H9 (cell line): ENCODE measurements at regions not wholly inside any gene's neighbourhood (a gene's known extent, or its start where the extent isn't known, plus 50 kb on each side); places are given as distances from the start of the nearest gene placed in this dataset.

Source experiments
- DNase-seq: peaks from one replicate; pipeline ENCODE4 v3.0.0-alpha.2; 2017
- H2AFZ ChIP-seq: one replicate; pipeline ENCODE4 v1.6.1; 2013; ENCODE audit warnings: mild to moderate bottlenecking, low read length, control low read depth, moderate library complexity
- H2AK5ac ChIP-seq: 2 replicates; pipeline ENCODE4 v1.6.1; 2013; ENCODE audit warnings: low read length, control low read depth, mixed read lengths; ENCODE audit not compliant: insufficient read length
- H2BK120ac ChIP-seq: one replicate; pipeline ENCODE4 v1.6.1; 2013; ENCODE audit warnings: low read depth, mild to moderate bottlenecking, low read length, control low read depth, inconsistent platforms; ENCODE audit not compliant: poor library complexity, severe bottlenecking
- H2BK12ac ChIP-seq: 2 replicates; pipeline ENCODE4 v1.6.1; 2013; ENCODE audit warnings: low read length, control low read depth, mixed read lengths, low read depth; ENCODE audit not compliant: insufficient read length
- H2BK15ac ChIP-seq: 2 replicates; pipeline ENCODE4 v1.6.1; 2013; ENCODE audit warnings: low read depth, low read length, control low read depth
- H2BK20ac ChIP-seq: one replicate; pipeline ENCODE4 v1.6.1; 2013; ENCODE audit warnings: low read depth, mild to moderate bottlenecking, low read length, control low read depth, inconsistent platforms; ENCODE audit not compliant: poor library complexity, severe bottlenecking
- H2BK5ac ChIP-seq: 2 replicates; pipeline ENCODE4 v1.6.1; 2013; ENCODE audit warnings: low read length, control low read depth, mixed read lengths; ENCODE audit not compliant: insufficient read length
- H3K14ac ChIP-seq: 2 replicates; pipeline ENCODE4 v1.6.1; 2013; ENCODE audit warnings: low read length, control low read depth; ENCODE audit not compliant: insufficient read depth
- H3K18ac ChIP-seq: 2 replicates; pipeline ENCODE4 v1.6.1; 2013; ENCODE audit warnings: low read depth, mild to moderate bottlenecking, mixed read lengths, low read length, control low read depth; ENCODE audit not compliant: insufficient read length
- H3K23ac ChIP-seq: 2 replicates; pipeline ENCODE4 v1.6.1; 2013; ENCODE audit warnings: low read length, control low read depth, mixed read lengths, low read depth; ENCODE audit not compliant: insufficient read length
- H3K23me2 ChIP-seq: 2 replicates; pipeline ENCODE4 v1.6.1; 2013; ENCODE audit warnings: low read depth, mild to moderate bottlenecking, mixed read lengths, low read length, control low read depth; ENCODE audit not compliant: insufficient read length, poor library complexity, severe bottlenecking
- H3K27ac ChIP-seq: 2 replicates; pipeline ENCODE4 v1.5.1; 2013; ENCODE audit warnings: low read length, control low read depth, mixed read lengths, low read depth; ENCODE audit not compliant: insufficient read length
- H3K27me3 ChIP-seq: 2 replicates; pipeline ENCODE4 v1.6.1; 2013; ENCODE audit warnings: low read length, control low read depth, inconsistent platforms; ENCODE audit not compliant: insufficient read depth
- H3K4ac ChIP-seq: 2 replicates; pipeline ENCODE4 v1.6.1; 2013; ENCODE audit warnings: low read depth, mild to moderate bottlenecking, control low read depth, inconsistent platforms, low read length, moderate library complexity
- H3K4me1 ChIP-seq: 2 replicates; pipeline ENCODE4 v1.6.1; 2013; ENCODE audit warnings: low read length, control low read depth, inconsistent platforms; ENCODE audit not compliant: insufficient read depth
- H3K4me2 ChIP-seq: 2 replicates; pipeline ENCODE4 v1.6.1; 2013; ENCODE audit warnings: low read length, control low read depth, mixed read lengths; ENCODE audit not compliant: insufficient read length, insufficient read depth
- H3K56ac ChIP-seq: 2 replicates; pipeline ENCODE4 v1.6.1; 2013; ENCODE audit warnings: low read depth, mild to moderate bottlenecking, mixed read lengths, low read length, control low read depth; ENCODE audit not compliant: insufficient read length
- H3K79me1 ChIP-seq: 2 replicates; pipeline ENCODE4 v1.6.1; 2013; ENCODE audit warnings: low read depth, mild to moderate bottlenecking, moderate library complexity, low read length, control low read depth, inconsistent platforms; ENCODE audit not compliant: insufficient read depth, poor library complexity, severe bottlenecking
- H3K79me2 ChIP-seq: 2 replicates; pipeline ENCODE4 v1.6.1; 2013; ENCODE audit warnings: low read length, control low read depth, inconsistent platforms; ENCODE audit not compliant: insufficient read depth
- H3K9ac ChIP-seq: 2 replicates; pipeline ENCODE4 v1.6.1; 2013; ENCODE audit warnings: low read length, control low read depth, mixed read lengths; ENCODE audit not compliant: insufficient read length; ENCODE audit errors: extremely low read depth
- H3K9me3 ChIP-seq: one replicate; pipeline ENCODE4 v1.6.1; 2013; ENCODE audit warnings: low read depth, low read length, inconsistent platforms; ENCODE audit not compliant: control insufficient read depth
- H3T11ph ChIP-seq: one replicate; pipeline ENCODE4 v1.6.1; 2013; ENCODE audit warnings: mild to moderate bottlenecking, low read length, control low read depth, inconsistent platforms
- H4K20me1 ChIP-seq: one replicate; pipeline ENCODE4 v1.6.1; 2013; ENCODE audit not compliant: control insufficient read depth, insufficient read length, insufficient read depth
- H4K5ac ChIP-seq: 2 replicates; pipeline ENCODE4 v1.6.1; 2013; ENCODE audit warnings: low read depth, mild to moderate bottlenecking, mixed read lengths, low read length, control low read depth; ENCODE audit not compliant: insufficient read length
- H4K8ac ChIP-seq: replicated peaks from 2 replicates; pipeline ENCODE4 v1.6.1; 2013; ENCODE audit warnings: low read length, control low read depth, mixed read lengths, low read depth; ENCODE audit not compliant: insufficient read length
- H4K91ac ChIP-seq: 2 replicates; pipeline ENCODE4 v1.6.1; 2013; ENCODE audit warnings: low read depth, mild to moderate bottlenecking, moderate library complexity, mixed read lengths, low read length, control low read depth; ENCODE audit not compliant: insufficient read length
- H3K27ac Mint-ChIP-seq, 3 experiments: 2 replicates in 2 of 3; 3 replicates in 1 of 3; pipeline ENCODE4 v1.8.0; 2020 to 2021; ENCODE audit warnings: mixed read lengths in 3 of 3, mild to moderate bottlenecking in 1 of 3, moderate library complexity in 1 of 3
- H3K27me3 Mint-ChIP-seq: 2 replicates; pipeline ENCODE4 v1.8.0; 2021; ENCODE audit warnings: low read depth, mild to moderate bottlenecking, moderate library complexity, mixed read lengths
- H3K36me3 Mint-ChIP-seq, 3 experiments: 2 replicates in 2 of 3; 3 replicates in 1 of 3; pipeline ENCODE4 v1.8.0; 2020 to 2021; ENCODE audit warnings: low read depth in 3 of 3, mixed read lengths in 3 of 3; ENCODE audit not compliant: insufficient read depth in 1 of 3
- H3K4me1 Mint-ChIP-seq, 2 experiments: 2 replicates each; pipeline ENCODE4 v1.8.0; 2020; ENCODE audit warnings: mixed read lengths in 2 of 2
- H3K4me3 Mint-ChIP-seq, 2 experiments: 2 replicates in 1 of 2; 3 replicates in 1 of 2; pipeline ENCODE4 v1.8.0; 2020 to 2021; ENCODE audit warnings: mild to moderate bottlenecking in 2 of 2, mixed read lengths in 2 of 2, moderate library complexity in 1 of 2
- H3K9me3 Mint-ChIP-seq, 2 experiments: 2 replicates in 1 of 2; 3 replicates in 1 of 2; pipeline ENCODE4 v1.8.0; 2020; ENCODE audit warnings: mild to moderate bottlenecking in 2 of 2, mixed read lengths in 2 of 2, moderate library complexity in 1 of 2
- CTCF ChIP-seq: fragments of 200-600 bp; sonication (generic); conservative IDR thresholded peaks from 3 replicates; pipeline ENCODE4 v1.8.0; 2021; ENCODE audit warnings: antibody characterized with exemption, mild to moderate bottlenecking
- WGBS: extraction: QIAGEN DNeasy Blood & Tissue Kit; methylation state at CpG from one replicate; pipeline ENCODE4 v1.1.7; 2013; ENCODE audit warnings: missing lambda C conversion rate, low lambda C conversion rate, mixed read lengths; ENCODE audit not compliant: insufficient read length; ENCODE audit errors: extremely low coverage; 5-methylcytosine and 5-hydroxymethylcytosine counted together

GRCh38 chr5:165135565-165135964 lies 1630.1 kb downstream of the MAT2B start:
- no peak for TF ChIP-seq CTCF
- Histone ChIP-seq H3T11ph (no peak overlapping the region), H2BK12ac (no peak overlapping the region), H3K4ac (no peak overlapping the region), H3K79me1 (no peaks in the 10 kb centered on the region), H3K9me3 (no peaks in the 10 kb centered on the region), H3K4me2 (no peak overlapping the region), H3K27me3 (no peaks in the 10 kb centered on the region), H2BK120ac (no peak overlapping the region), H3K56ac (no peak overlapping the region), H3K14ac (no peak overlapping the region), H4K8ac (no peak overlapping the region), H2AK5ac (no peak overlapping the region), H2BK20ac (no peak overlapping the region), H3K27ac (no peak overlapping the region), H4K5ac (no peak overlapping the region), H3K23me2 (no peaks in the 10 kb centered on the region), H2BK15ac (no peak overlapping the region), H2BK5ac (no peak overlapping the region), H3K18ac (no peak overlapping the region), H4K20me1 (no peaks in the 10 kb centered on the region), H2AFZ (no peak overlapping the region), H3K9ac (no peak overlapping the region), H3K79me2 (no peaks in the 10 kb centered on the region), H4K91ac (no peak overlapping the region), H3K4me1 (no peaks in the 10 kb centered on the region), H3K23ac (no peak overlapping the region)
- Mint-ChIP-seq H3K9me3 (no peaks in the 10 kb centered on the region), H3K4me1 (peaks cover 44 to 46% of the 10 kb centered on the region in 2 experiments), H3K4me3 (no peak overlapping the region), H3K27me3 (no peaks in the 10 kb centered on the region), H3K36me3 (no peaks in the 10 kb centered on the region), H3K27ac (no peak overlapping the region)
- DNase-seq, result no peak
- no CpG with 5 or more reads among the region's 1 CpG for WGBS
